GM20000 (cell line): ENCODE measurements at regions not wholly inside any gene's neighbourhood (a gene's known extent, or its start where the extent isn't known, plus 50 kb on each side); places are given as distances from the start of the nearest gene placed in this dataset.

Source experiments
- DNase-seq: peaks from one replicate; pipeline ENCODE4 v3.0.0; 2012; ENCODE audit warnings: low spot score
- TF ChIP-seq, protein P1 (sequence below): IDR thresholded peaks from 2 replicates; pipeline ENCODE4 v1.5.1; 2012; ENCODE audit warnings: mild to moderate bottlenecking, control low read depth; ENCODE audit errors: extremely low read depth, missing control alignments

DNA sequence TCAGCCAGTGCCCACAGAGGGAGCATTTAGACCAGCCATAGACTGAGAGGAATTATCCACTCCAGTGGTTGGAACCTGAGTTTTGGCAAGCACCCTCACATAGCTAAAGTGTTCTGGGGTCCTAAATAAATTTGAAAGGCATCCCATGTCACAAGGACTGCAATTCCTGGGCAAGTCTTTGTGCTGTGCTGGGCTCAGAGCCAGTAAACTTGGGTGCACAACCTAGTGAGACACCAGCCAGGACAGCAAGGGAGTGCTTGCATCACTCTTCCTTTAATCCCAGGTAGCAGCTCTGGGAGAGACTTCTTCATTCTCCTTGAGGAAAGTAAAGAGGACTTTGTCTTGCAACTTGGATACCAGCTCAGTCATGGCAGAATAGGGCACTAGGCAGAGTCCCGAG lies 142.0 kb upstream of the FSCB start:
- DNase-seq = no peak
- TF ChIP-seq, protein P1, sequence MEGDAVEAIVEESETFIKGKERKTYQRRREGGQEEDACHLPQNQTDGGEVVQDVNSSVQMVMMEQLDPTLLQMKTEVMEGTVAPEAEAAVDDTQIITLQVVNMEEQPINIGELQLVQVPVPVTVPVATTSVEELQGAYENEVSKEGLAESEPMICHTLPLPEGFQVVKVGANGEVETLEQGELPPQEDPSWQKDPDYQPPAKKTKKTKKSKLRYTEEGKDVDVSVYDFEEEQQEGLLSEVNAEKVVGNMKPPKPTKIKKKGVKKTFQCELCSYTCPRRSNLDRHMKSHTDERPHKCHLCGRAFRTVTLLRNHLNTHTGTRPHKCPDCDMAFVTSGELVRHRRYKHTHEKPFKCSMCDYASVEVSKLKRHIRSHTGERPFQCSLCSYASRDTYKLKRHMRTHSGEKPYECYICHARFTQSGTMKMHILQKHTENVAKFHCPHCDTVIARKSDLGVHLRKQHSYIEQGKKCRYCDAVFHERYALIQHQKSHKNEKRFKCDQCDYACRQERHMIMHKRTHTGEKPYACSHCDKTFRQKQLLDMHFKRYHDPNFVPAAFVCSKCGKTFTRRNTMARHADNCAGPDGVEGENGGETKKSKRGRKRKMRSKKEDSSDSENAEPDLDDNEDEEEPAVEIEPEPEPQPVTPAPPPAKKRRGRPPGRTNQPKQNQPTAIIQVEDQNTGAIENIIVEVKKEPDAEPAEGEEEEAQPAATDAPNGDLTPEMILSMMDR = no peak

DNA sequence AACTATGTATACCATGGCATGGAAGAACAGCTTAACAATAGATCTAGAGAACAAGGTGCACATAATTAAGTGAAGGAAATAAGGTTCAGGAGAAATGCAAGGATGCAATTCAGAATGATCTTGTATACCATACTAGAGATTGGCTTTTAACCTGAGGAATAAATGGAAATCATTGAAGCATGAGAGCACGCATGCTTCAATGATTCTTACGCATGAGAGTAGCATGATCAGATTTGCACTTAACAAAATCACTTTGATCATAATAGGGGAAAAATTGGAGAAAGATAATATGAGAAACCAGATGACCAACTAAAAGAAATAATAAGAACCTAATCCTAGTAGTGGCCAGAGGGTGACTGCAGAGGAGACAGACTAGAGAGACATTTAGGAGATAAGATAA lies 133.3 kb upstream of the FSCB start:
- TF ChIP-seq, protein P1 = no peak
- DNase-seq = no peak

DNA sequence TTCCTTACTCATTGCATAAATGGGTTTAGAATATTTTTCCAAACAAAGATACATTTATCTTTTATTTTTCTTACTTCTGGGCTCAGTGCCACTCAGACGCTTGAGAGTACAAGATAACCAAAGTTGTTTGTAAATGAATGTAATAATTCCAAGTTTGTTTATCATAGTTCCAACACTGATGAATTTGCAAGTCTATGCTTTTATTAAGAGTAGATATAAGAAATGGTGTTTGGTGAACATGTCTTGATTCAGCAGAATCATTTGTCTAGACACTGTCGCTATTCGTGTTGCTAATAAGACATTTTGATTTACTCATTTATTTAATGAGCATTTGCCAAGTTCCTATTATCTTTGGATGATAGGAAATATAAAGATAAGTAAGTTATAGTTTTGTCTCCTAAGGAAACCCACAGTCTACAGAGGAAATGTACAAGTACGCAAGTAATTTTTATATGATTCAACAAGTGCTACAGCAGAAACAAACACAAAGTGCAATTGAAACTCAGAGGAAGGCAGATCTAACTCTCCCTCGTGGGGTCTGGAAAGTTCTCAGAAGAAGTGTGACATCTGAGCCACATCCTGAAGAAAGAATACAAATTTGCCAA lies 132.8 kb upstream of the FSCB start:
- no peak for DNase-seq
- TF ChIP-seq, protein P1 = no peak

DNA sequence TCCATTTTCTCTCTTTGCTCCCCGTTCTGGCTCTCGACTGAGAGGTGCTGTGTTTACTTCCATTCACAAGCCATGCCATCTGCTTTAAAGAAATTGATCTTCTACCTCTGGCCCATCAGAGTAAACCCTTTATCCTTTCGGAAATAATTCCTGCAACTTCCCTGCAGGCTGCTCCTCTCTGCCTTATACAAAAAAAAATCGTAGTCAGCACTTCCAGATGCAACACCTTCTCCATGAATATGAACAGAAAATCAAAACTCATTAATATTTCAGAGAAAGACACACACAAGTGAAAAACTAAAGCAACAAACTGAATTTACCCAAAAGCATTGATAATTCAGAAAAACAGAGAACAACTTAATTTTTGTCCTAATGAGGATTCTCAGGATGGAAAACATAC lies 127.6 kb upstream of the FSCB start:
- TF ChIP-seq, protein P1 = no peak
- DNase-seq = no peak

DNA sequence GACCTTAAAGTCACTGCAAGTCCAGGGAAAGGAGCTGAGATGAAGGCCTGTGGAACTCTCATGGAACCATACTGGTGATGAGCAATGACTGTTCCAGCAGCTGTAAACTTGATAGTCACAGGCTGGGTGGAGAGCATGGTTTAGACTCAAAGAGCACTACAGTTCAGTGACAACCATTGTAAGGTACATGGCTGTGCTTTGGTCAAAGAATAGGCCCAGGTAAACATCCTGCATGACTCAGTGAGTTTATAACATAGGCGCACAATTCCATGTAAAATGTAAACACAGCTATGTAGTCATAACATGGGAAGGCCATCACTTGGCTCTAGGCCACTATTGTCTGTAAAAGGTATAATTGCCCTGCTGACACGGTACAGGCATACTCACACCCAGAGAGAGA lies 119.3 kb upstream of the FSCB start:
- TF ChIP-seq, protein P1 = no peak
- DNase-seq = no peak

DNA sequence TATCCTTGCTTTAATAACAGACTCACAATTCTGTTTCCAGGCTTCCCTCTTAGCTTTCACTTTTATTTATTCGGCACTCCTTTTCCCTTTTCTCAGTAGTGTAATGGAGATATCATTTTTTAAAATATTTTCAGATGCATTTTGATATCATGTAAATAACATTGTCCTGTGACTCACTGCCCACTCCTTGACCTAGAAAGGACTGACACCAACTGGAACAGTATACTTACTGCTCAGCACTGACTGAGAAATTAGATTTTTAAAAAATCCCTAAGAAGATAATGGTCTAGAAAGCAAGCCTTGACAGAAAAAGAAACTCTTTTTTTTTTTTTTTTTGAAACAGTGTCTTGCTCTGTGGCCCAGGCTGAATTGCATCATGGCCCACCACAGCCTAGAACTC lies 118.0 kb upstream of the FSCB start:
- TF ChIP-seq, protein P1 = no peak
- DNase-seq = no peak

DNA sequence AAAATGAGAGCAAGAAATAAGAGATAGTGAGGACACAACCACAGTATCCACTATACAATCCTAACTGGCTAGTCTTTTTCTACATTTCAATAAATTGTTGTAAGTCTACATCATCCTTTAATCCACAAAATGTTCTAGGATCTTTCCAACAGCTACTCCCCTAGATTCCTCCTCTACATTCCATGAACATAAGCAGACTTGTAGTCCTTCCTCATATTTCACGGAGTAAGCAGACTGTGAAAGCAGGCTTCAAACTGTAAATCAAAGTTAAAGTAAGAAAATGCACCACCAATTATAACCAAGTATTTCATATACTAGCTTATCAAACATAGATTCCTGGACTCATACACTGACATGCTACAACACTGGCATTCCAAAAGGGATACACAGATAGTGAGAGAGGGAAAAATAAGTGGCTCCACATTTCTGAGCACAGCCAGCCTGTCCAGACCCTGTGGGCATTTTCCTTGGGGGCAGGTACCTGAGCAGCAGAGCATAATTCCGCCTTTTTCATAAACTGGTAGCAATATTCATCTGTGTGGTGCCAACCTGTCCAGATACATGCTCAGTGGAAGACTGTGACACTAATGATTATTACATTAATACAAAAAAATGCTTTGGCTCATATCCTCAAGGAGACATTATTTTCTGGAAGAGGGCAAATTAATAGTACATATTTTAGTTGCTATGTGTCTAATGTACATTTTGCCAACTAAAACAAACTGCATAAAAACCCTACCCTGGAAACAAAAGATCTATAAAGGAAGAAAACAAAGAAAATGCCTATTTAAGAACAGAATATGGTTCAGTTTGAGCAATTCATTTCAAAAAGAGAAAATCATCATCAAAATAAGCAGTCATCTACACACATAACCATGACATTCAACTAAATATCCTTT lies 113.3 kb upstream of the FSCB start:
- DNase-seq = no peak
- TF ChIP-seq, protein P1 = no peak
